ENCODE measurements at regions not wholly inside any gene's neighbourhood (a gene's known extent, or its start where the extent isn't known, plus 50 kb on each side); places are given as distances from the start of the nearest gene placed in this dataset.
"Not testable (repeated sequence)": the region's sequence is repeated elsewhere in the genome, so short reads cannot be mapped to it uniquely, and the experiment has no call there.

DNA sequence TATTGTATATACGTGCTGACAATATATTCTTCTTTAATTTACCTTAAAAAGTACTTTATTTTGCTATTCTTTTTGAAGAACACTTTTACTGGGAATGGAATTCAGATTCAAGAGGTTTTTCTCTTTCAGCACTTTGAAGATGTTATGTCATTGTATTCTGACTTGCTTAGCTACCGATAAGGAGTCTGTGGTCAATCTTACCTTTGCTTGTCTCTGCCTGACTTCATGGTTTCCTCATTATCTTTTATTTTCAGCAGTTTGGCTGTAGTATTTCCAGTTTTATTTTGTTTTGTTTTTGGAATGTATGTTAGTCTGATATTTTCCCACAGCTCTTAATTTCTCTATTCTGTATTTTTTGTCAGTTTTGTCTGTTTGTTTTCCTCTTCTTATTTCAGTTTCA is 187.9 kb upstream of the SMIM30 start:
- ChIA-PET CTCF (no interaction called here), POLR2A (no interaction called here)
- no peaks in the 10 kb centered on the region for H3K9me3 Mint-ChIP-seq (ENCODE audit: unreplicated experiment)
- no peaks in the 10 kb centered on the region for H3K27me3 Mint-ChIP-seq (ENCODE audit: insufficient read depth, unreplicated experiment)
- no peak overlapping the region for H3K27ac Mint-ChIP-seq (ENCODE audit: low read depth, unreplicated experiment)
- BruUV-seq (replicated peaks): no TSS peak
- intact Hi-C loops (cut with micrococcal nuclease): no loop called here
- no peak for DNase-seq (ENCODE audit: unreplicated experiment)
- H3K4me3 Mint-ChIP-seq (ENCODE audit: unreplicated experiment): no peak overlapping the region
- H3K36me3 Mint-ChIP-seq (ENCODE audit: insufficient read depth, unreplicated experiment): no peaks in the 10 kb centered on the region
- H3K4me1 Mint-ChIP-seq (ENCODE audit: insufficient read depth, unreplicated experiment): no peaks in the 10 kb centered on the region
- TF ChIP-seq, protein P1, sequence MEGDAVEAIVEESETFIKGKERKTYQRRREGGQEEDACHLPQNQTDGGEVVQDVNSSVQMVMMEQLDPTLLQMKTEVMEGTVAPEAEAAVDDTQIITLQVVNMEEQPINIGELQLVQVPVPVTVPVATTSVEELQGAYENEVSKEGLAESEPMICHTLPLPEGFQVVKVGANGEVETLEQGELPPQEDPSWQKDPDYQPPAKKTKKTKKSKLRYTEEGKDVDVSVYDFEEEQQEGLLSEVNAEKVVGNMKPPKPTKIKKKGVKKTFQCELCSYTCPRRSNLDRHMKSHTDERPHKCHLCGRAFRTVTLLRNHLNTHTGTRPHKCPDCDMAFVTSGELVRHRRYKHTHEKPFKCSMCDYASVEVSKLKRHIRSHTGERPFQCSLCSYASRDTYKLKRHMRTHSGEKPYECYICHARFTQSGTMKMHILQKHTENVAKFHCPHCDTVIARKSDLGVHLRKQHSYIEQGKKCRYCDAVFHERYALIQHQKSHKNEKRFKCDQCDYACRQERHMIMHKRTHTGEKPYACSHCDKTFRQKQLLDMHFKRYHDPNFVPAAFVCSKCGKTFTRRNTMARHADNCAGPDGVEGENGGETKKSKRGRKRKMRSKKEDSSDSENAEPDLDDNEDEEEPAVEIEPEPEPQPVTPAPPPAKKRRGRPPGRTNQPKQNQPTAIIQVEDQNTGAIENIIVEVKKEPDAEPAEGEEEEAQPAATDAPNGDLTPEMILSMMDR (IDR thresholded peaks at IDR 0.05; ENCODE audit: unreplicated experiment): no peak

DNA sequence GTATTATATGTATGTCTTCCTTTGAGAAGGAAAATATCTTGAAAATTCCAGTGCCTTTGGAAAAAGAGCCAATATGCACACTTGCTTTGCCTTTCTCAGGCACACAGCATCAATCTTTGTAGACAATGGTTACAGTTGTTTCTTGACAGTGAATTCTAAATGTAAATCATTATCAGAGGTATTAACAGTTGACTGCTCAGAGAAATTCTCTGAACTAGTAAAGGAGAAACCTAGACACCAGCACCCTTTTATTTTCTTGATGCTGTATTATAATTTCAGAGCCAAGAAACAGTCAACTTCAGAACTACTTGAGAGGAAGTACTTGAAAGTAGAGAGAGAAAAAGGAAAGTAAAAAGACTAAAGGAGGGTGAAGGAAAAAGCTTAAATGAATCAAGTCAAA is 185.8 kb upstream of the SMIM30 start:
- TF ChIP-seq, protein P1 (IDR thresholded peaks at IDR 0.05; ENCODE audit: unreplicated experiment): no peak
- POLR2A ChIA-PET: no interaction called here
- H3K27me3 Mint-ChIP-seq (ENCODE audit: insufficient read depth, unreplicated experiment): no peaks in the 10 kb centered on the region
- no peaks in the 10 kb centered on the region for H3K9me3 Mint-ChIP-seq (ENCODE audit: unreplicated experiment)
- intact Hi-C loops (cut with micrococcal nuclease): no loop called here
- no peaks in the 10 kb centered on the region for H3K4me1 Mint-ChIP-seq (ENCODE audit: insufficient read depth, unreplicated experiment)
- DNase-seq (ENCODE audit: unreplicated experiment): no peak
- no peaks in the 10 kb centered on the region for H3K36me3 Mint-ChIP-seq (ENCODE audit: insufficient read depth, unreplicated experiment)
- no peak overlapping the region for H3K4me3 Mint-ChIP-seq (ENCODE audit: unreplicated experiment)
- no peak overlapping the region for H3K27ac Mint-ChIP-seq (ENCODE audit: low read depth, unreplicated experiment)
- no TSS peak for BruUV-seq (replicated peaks)
- CTCF ChIA-PET: no interaction called here

DNA sequence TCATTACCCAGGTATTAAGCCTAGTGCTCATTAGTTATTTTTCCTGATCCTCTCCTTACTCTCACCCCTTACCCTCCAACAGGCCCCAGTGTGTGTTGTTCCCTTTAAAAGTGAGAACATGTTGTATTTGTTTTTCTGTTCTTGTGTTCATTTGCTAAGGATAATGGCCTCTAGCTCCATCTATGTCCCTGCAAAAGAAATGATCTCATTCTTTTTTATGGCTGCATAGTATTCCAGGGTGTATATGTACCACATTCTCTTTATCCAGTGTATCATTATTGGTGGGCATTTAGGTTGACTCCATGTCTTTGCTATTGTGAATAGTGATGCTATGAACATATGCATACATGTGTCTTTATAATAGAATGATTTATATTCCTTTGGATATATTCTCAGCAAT is 185.0 kb upstream of the SMIM30 start:
- H3K27ac Mint-ChIP-seq (ENCODE audit: low read depth, unreplicated experiment); DNase-seq (ENCODE audit: unreplicated experiment); intact Hi-C loops (cut with micrococcal nuclease); H3K9me3 Mint-ChIP-seq (ENCODE audit: unreplicated experiment); H3K27me3 Mint-ChIP-seq (ENCODE audit: insufficient read depth, unreplicated experiment); CTCF ChIA-PET; H3K36me3 Mint-ChIP-seq (ENCODE audit: insufficient read depth, unreplicated experiment); H3K4me3 Mint-ChIP-seq (ENCODE audit: unreplicated experiment); BruUV-seq (replicated peaks); H3K4me1 Mint-ChIP-seq (ENCODE audit: insufficient read depth, unreplicated experiment); POLR2A ChIA-PET: not testable (repeated sequence)

DNA sequence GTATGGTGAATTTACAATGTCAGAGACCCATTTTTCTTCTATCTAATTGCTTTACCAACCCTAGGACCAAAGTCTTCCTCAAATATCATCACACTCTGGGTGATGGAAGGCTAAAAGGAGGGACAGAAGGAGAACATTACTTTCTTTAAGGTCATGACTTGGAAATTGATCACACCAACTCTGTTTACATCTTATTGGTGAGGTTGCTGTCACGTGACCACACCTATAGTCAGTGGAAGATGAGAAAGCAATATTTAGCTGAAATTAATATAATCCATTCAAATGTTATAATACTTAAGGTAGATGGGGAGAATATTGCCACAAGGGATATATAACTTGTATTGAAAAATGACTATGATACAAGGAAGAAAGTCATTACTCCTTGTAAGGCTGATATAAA is 183.6 kb upstream of the SMIM30 start:
- TF ChIP-seq, protein P1 (IDR thresholded peaks at IDR 0.05; ENCODE audit: unreplicated experiment): no peak
- BruUV-seq (replicated peaks): no TSS peak
- no peak for DNase-seq (ENCODE audit: unreplicated experiment)
- intact Hi-C loops (cut with micrococcal nuclease): no loop called here
- Mint-ChIP-seq H3K27ac (ENCODE audit: low read depth, unreplicated experiment) (no peak overlapping the region), H3K27me3 (ENCODE audit: insufficient read depth, unreplicated experiment) (no peaks in the 10 kb centered on the region), H3K9me3 (ENCODE audit: unreplicated experiment) (no peaks in the 10 kb centered on the region), H3K36me3 (ENCODE audit: insufficient read depth, unreplicated experiment) (no peaks in the 10 kb centered on the region), H3K4me3 (ENCODE audit: unreplicated experiment) (no peak overlapping the region), H3K4me1 (ENCODE audit: insufficient read depth, unreplicated experiment) (no peaks in the 10 kb centered on the region)
- CTCF ChIA-PET: no interaction called here
- POLR2A ChIA-PET: no interaction called here

DNA sequence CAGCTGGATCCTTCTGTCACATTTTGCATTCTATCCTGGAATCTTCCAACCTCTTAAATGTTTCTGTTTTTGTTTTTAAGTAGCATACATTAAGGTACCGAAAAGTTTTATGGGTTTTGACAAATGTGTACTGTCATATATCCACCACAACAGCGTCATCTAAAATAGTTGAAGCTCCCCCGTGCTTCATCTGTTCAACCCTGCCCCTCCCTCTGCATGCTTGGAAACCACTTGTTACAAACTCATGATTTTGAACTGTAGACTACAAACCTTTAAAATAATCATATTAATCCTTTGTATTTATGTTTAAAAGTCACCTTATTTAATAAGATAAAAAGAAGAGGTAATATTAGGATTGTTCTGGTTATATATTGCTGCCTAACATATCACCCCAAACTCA is 182.8 kb upstream of the SMIM30 start:
- TF ChIP-seq, protein P1 (IDR thresholded peaks at IDR 0.05; ENCODE audit: unreplicated experiment): no peak
- no peak overlapping the region for H3K4me3 Mint-ChIP-seq (ENCODE audit: unreplicated experiment)
- H3K27ac Mint-ChIP-seq (ENCODE audit: low read depth, unreplicated experiment): no peak overlapping the region
- H3K4me1 Mint-ChIP-seq (ENCODE audit: insufficient read depth, unreplicated experiment): no peaks in the 10 kb centered on the region
- H3K9me3 Mint-ChIP-seq (ENCODE audit: unreplicated experiment): no peaks in the 10 kb centered on the region
- no peaks in the 10 kb centered on the region for H3K36me3 Mint-ChIP-seq (ENCODE audit: insufficient read depth, unreplicated experiment)
- no TSS peak for BruUV-seq (replicated peaks)
- DNase-seq (ENCODE audit: unreplicated experiment): no peak
- intact Hi-C loops (cut with micrococcal nuclease): no loop called here
- ChIA-PET POLR2A (no interaction called here), CTCF (interaction anchor here (0.6 to 0.9 kb wide), 2 partner anchors 134 to 225 kb away, joined by 3 to 4 read pairs; no protein-coding TSS in a partner anchor)
- no peaks in the 10 kb centered on the region for H3K27me3 Mint-ChIP-seq (ENCODE audit: insufficient read depth, unreplicated experiment)
